ENCODE measurements at regions not wholly inside any gene's neighbourhood (a gene's known extent, or its start where the extent isn't known, plus 50 kb on each side); places are given as distances from the start of the nearest gene placed in this dataset.

- TF ChIP-seq CTCF (IDR thresholded peaks at IDR 0.05) (no peak), POLR2A (IDR thresholded peaks at IDR 0.05) (no peak)
Observed at GRCh38 chr3:79910337-79910736, 142.5 kb upstream of the ROBO1 start.

All from ovary (tissue), 3 donors.